ENCODE measurements at regions not wholly inside any gene's neighbourhood (a gene's known extent, or its start where the extent isn't known, plus 50 kb on each side); places are given as distances from the start of the nearest gene placed in this dataset.

GRCh38 chr5:158392753-158393152 is 533.8 kb upstream of the CLINT1 start:
- no peak for ATAC-seq

- no peak for ATAC-seq
These were observed 531.6 kb upstream of the CLINT1 start for GRCh38 chr5:158390577-158390976.

GRCh38 chr5:158389786-158390185 is 530.8 kb upstream of the CLINT1 start:
- ATAC-seq, result no peak

GRCh38 chr5:158388021-158388420 is 529.1 kb upstream of the CLINT1 start:
- no peak for ATAC-seq

- ATAC-seq, result no peak
These were observed 528.6 kb upstream of the CLINT1 start for GRCh38 chr5:158387499-158387898.

GRCh38 chr5:158385982-158386381 is 527.0 kb upstream of the CLINT1 start:
- no peak for ATAC-seq

GRCh38 chr5:158384535-158385481 is 525.9 kb upstream of the CLINT1 start:
- no peak for ATAC-seq

GRCh38 chr5:158383486-158383885 is 524.5 kb upstream of the CLINT1 start:
- no peak for ATAC-seq

- ATAC-seq, result peak; percentile 53 to 75
These were observed 523.5 kb upstream of the CLINT1 start for GRCh38 chr5:158382473-158382872.

- no peak for ATAC-seq
These were observed 522.7 kb upstream of the CLINT1 start for GRCh38 chr5:158381614-158382160.

GRCh38 chr5:158380661-158381060 is 521.7 kb upstream of the CLINT1 start:
- ATAC-seq, result no peak

GRCh38 chr5:158378931-158379330 is 520.0 kb upstream of the CLINT1 start:
- no peak for ATAC-seq

- no peak for ATAC-seq
These were observed 517.7 kb upstream of the CLINT1 start for GRCh38 chr5:158376679-158377078.

GRCh38 chr5:158375531-158375930 is 516.6 kb upstream of the CLINT1 start:
- no peak for ATAC-seq

GRCh38 chr5:158373608-158374395 is 514.9 kb upstream of the CLINT1 start:
- no peak for ATAC-seq

GRCh38 chr5:158369241-158369640 is 510.3 kb upstream of the CLINT1 start:
- ATAC-seq, result no peak

GRCh38 chr5:158368686-158369085 is 509.7 kb upstream of the CLINT1 start:
- ATAC-seq, result no peak

- ATAC-seq, result no peak
These were observed 505.4 kb upstream of the CLINT1 start for GRCh38 chr5:158364367-158364766.

GRCh38 chr5:158354958-158355357 is 496.0 kb upstream of the CLINT1 start:
- peak in 1 of 2 donors; percentile 10 for ATAC-seq

GRCh38 chr5:158351485-158352125 is 492.7 kb upstream of the CLINT1 start:
- no peak for ATAC-seq

- no peak for ATAC-seq
These were observed 491.0 kb upstream of the CLINT1 start for GRCh38 chr5:158349987-158350386.

- no peak for ATAC-seq
These were observed 485.4 kb upstream of the CLINT1 start for GRCh38 chr5:158344376-158344775.

- ATAC-seq, result no peak
These were observed 481.7 kb upstream of the CLINT1 start for GRCh38 chr5:158340608-158341007.

All from activated CD4-positive, CD25-positive, alpha-beta regulatory T cell treated with anti-CD3 and anti-CD28 coated beads, Interleukin-2, amount 50 U/mL, for 24 hours (primary cell).